ENCODE measurements at regions not wholly inside any gene's neighbourhood (a gene's known extent, or its start where the extent isn't known, plus 50 kb on each side); places are given as distances from the start of the nearest gene placed in this dataset.
"Not testable (repeated sequence)": the region's sequence is repeated elsewhere in the genome, so short reads cannot be mapped to it uniquely, and the experiment has no call there.

DNA sequence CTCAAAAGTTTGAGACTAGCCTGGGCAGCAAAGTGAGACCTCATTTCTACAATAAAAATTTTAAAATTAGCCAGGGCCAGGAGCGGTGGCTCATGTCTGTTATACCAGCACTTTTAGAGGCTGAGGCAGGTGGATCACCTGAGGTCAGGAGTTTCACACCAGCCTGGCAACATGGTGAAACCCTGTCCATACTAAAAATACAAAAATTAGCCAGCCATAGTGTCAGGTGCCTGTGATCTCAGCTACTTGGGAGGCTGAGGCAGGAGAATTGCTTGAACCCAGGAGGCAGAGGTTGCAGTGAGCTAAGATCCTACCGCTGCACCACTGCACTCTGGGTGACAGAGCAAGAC is 85.1 kb upstream of the MAP4 start:
- H3K27ac ChIP-seq; H3K27me3 ChIP-seq; H3K4me3 ChIP-seq; H3K4me1 ChIP-seq; intact Hi-C loops (cut with DNase I); H3K9me3 ChIP-seq; H3K36me3 ChIP-seq (replicated peaks in 1 of 2; ENCODE audit: insufficient read depth in 1 of 2, low read depth in 2 of 2); DNase-seq; ATAC-seq: not testable (repeated sequence)
- 88 to 100% methylated on average over 2 of the region's 2 CpGs for WGBS, 2 donors

DNA sequence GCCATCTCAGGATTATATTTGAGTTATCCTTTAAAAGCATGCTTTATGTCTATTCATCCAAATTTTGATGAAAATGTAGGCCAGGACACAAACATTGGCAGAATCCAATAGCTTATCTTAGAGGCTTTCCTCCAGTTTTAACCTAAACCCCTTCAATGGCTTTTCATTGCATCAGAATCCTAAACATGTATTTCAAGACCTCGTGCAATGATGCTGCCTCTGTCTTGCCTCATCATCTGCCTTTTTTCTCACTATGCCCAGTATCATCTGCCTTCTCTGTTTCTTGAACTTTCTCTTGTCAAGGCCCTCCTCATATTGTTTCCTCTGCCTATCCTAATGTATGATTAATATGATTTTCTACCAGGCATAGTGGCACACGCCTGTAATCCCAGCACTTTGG is 76.1 kb upstream of the MAP4 start:
- intact Hi-C loops (cut with DNase I): no loop called here
- peaks cover 9% of the 10 kb centered on the region for H3K4me1 ChIP-seq
- no peak overlapping the region for H3K4me3 ChIP-seq
- no peak overlapping the region for H3K27ac ChIP-seq
- DNase-seq (no peak), ATAC-seq (no peak)
- no peaks in the 10 kb centered on the region for H3K27me3 ChIP-seq
- no peaks in the 10 kb centered on the region for H3K36me3 ChIP-seq (replicated peaks in 1 of 2; ENCODE audit: insufficient read depth in 1 of 2, low read depth in 2 of 2)
- no peaks in the 10 kb centered on the region for H3K9me3 ChIP-seq
- TF ChIP-seq POLR2A (IDR thresholded peaks at IDR 0.05): no peak
- TF ChIP-seq, protein P1, sequence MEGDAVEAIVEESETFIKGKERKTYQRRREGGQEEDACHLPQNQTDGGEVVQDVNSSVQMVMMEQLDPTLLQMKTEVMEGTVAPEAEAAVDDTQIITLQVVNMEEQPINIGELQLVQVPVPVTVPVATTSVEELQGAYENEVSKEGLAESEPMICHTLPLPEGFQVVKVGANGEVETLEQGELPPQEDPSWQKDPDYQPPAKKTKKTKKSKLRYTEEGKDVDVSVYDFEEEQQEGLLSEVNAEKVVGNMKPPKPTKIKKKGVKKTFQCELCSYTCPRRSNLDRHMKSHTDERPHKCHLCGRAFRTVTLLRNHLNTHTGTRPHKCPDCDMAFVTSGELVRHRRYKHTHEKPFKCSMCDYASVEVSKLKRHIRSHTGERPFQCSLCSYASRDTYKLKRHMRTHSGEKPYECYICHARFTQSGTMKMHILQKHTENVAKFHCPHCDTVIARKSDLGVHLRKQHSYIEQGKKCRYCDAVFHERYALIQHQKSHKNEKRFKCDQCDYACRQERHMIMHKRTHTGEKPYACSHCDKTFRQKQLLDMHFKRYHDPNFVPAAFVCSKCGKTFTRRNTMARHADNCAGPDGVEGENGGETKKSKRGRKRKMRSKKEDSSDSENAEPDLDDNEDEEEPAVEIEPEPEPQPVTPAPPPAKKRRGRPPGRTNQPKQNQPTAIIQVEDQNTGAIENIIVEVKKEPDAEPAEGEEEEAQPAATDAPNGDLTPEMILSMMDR (IDR thresholded peaks at IDR 0.05): no peak
- 44 to 68% methylated on average over 2 of the region's 2 CpGs for WGBS, 2 donors

DNA sequence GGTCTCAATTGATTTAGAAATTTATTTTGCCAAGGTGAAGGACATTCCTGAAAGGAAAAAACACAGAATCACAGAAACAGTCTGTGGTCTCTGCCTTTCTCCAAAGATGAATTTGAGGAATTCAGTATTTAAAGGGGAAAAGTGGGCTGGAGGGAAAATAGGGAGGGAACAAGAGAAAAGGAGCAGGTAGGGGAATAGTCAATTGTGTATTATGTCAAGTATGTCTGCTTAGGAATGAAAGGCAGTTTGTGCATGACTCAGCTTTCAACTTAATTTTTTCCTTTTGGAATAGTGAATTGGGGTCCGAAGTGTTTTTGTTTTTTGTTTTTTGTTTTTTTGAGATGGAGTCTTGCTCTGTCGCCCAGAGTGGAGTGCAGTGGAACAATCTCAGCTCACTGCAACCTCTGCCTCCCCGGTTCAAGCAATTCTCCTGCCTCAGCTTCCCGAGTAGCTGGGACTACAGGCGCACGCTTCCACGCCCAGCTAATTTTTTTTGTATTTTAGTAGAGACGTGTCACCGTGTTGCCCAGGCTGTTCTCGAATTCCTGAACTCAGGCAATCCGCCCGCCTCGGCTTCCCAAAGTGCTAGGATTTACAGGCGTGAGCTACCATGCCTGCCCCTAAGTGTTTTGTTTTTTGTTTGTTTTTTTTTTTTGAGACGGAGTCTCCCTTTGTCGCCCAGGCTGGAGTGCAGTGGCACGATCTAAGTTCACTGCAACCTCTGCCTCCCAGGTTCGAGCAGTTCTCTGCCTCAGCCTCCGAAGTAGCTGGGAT is 74.1 kb upstream of the MAP4 start:
- Histone ChIP-seq H3K9me3 (no peaks in the 10 kb centered on the region), H3K4me1 (peaks cover 17% of the 10 kb centered on the region), H3K27me3 (no peaks in the 10 kb centered on the region), H3K36me3 (replicated peaks in 1 of 2; ENCODE audit: insufficient read depth in 1 of 2, low read depth in 2 of 2) (no peaks in the 10 kb centered on the region), H3K27ac (peak overlapping the region in 1 of 4 donors; percentile 100), H3K4me3 (no peak overlapping the region)
- WGBS, 2 donors: 90 to 94% methylated on average over 19 of the region's 19 CpGs
- no peak for ATAC-seq
- intact Hi-C loops (cut with DNase I): no loop called here
- DNase-seq: no peak
- no peak for TF ChIP-seq POLR2A (IDR thresholded peaks at IDR 0.05)
- TF ChIP-seq, protein P1 (IDR thresholded peaks at IDR 0.05): no peak

DNA sequence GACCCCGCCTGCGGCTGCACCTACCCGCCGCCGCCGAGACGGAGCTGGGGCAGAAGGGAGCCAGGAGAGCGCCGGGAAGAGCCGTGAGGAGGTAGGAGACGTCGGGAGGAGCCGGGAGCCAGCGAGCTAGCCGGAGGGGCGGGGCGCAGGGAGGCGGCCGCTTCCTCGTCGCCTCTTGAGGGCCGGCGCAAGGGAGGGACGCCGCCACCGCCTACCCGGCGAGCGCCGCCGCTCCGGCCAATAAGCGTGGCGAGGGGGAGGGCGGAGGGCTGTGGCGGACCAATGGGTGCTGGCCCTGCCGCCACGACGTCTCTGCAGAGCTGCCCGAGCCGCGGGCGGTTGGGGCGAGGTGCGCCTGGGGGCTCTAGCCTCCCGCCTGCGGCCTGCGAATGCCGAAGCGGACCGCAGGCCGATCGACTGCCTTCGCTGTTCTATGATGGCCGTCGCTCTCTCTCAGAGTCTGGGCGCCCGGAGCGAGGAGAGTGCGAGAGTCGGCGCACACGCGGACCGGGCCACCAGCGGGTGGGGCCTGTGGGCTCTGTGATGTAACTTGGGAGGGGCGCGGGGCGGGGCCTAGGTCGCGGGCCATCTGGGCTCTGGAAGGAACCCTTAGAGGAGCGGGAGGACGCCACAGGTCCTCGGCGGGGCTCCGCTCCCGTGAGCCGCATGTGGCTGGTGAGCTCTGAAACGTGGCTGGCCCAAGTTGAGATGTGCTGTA is 72.7 kb upstream of the MAP4 start:
- DNase-seq (peak; percentile 97 to 99 (median 97)), ATAC-seq (peak; percentile 93)
- H3K36me3 ChIP-seq (replicated peaks in 1 of 2; ENCODE audit: insufficient read depth in 1 of 2, low read depth in 2 of 2): no peaks in the 10 kb centered on the region
- no peaks in the 10 kb centered on the region for H3K27me3 ChIP-seq
- intact Hi-C loops (cut with DNase I): no loop called here
- peak; percentile 91 to 93 (median 93) for TF ChIP-seq POLR2A (IDR thresholded peaks at IDR 0.05)
- TF ChIP-seq, protein P1 (IDR thresholded peaks at IDR 0.05): peak in 3 of 7 experiments; percentile 24 to 31 (median 27)
- peaks cover 27% of the 10 kb centered on the region for H3K4me1 ChIP-seq
- peak overlapping the region; percentile 81 to 99 for H3K4me3 ChIP-seq
- peak overlapping the region; percentile 89 to 100 (median 95) for H3K27ac ChIP-seq
- H3K9me3 ChIP-seq: no peaks in the 10 kb centered on the region
- WGBS, 2 donors: 0% methylated on average over 7 to 79 of the region's 79 CpGs

DNA sequence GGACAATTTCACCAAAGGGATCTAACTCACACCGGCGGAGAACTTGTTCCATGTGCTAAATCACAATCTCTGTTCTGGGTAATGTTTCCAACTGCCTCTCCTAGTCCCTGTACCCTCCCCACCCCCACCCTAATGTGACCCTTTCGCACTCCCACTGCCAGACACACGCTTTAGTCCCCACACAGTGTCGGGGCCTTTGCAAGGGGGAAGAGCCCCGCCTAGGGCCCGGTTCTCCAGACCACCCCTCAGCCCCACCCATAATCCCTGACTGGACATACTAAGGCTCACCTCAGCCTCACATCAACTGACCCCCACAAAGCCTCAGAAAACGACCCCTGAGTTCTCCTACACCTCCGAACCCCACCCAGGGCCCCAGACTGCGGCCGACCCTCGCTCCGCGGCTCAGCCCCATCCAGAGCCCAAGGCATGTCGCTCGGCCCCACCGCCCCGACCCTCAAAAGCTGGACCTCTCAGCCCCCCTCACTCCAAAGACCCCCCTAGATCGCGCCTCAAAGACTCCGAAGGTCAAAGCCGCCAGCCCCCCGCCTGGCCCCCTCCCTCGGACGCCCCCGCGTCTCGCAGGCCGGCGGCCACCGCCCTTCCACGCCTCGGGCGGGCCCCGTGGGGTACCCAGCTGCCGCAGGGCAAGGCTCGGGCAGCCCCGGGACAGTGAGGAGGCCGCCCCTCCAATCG is 72.0 kb upstream of the MAP4 start:
- intact Hi-C loops (cut with DNase I): no loop called here
- 0% methylated on average over 17 to 21 of the region's 40 CpGs for WGBS, 2 donors

More for the DNA sequence above, 72.0 kb upstream of the MAP4 start:
- Histone ChIP-seq H3K27ac (peak overlapping the region; percentile 89 to 100 (median 95)), H3K36me3 (replicated peaks in 1 of 2; ENCODE audit: insufficient read depth in 1 of 2, low read depth in 2 of 2) (no peaks in the 10 kb centered on the region), H3K9me3 (no peaks in the 10 kb centered on the region), H3K4me1 (peaks cover 27% of the 10 kb centered on the region), H3K4me3 (peak overlapping the region; percentile 81 to 99), H3K27me3 (no peaks in the 10 kb centered on the region)
- ATAC-seq (peak; percentile 2), DNase-seq (peak in 3 of 4 donors; percentile 26 to 34 (median 31))
- TF ChIP-seq POLR2A (IDR thresholded peaks at IDR 0.05): no peak
- TF ChIP-seq, protein P1 (IDR thresholded peaks at IDR 0.05): peak in 1 of 7 experiments; percentile 19

All from body of pancreas (tissue), 4 donors.